ENCODE measurements at regions not wholly inside any gene's neighbourhood (a gene's known extent, or its start where the extent isn't known, plus 50 kb on each side); places are given as distances from the start of the nearest gene placed in this dataset.

GRCh38 chr4:187416216-187416615 lies 579.4 kb upstream of the ZFP42 start:
- TF ChIP-seq, protein P1, sequence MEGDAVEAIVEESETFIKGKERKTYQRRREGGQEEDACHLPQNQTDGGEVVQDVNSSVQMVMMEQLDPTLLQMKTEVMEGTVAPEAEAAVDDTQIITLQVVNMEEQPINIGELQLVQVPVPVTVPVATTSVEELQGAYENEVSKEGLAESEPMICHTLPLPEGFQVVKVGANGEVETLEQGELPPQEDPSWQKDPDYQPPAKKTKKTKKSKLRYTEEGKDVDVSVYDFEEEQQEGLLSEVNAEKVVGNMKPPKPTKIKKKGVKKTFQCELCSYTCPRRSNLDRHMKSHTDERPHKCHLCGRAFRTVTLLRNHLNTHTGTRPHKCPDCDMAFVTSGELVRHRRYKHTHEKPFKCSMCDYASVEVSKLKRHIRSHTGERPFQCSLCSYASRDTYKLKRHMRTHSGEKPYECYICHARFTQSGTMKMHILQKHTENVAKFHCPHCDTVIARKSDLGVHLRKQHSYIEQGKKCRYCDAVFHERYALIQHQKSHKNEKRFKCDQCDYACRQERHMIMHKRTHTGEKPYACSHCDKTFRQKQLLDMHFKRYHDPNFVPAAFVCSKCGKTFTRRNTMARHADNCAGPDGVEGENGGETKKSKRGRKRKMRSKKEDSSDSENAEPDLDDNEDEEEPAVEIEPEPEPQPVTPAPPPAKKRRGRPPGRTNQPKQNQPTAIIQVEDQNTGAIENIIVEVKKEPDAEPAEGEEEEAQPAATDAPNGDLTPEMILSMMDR (IDR thresholded peaks at IDR 0.05; ENCODE audit: control insufficient read depth, extremely low read depth, insufficient read depth), result no peak
- no peak for DNase-seq (ENCODE audit: low read depth)
- no peak overlapping the region for H3K4me3 ChIP-seq (ENCODE audit: low read depth, low read length)

DNA sequence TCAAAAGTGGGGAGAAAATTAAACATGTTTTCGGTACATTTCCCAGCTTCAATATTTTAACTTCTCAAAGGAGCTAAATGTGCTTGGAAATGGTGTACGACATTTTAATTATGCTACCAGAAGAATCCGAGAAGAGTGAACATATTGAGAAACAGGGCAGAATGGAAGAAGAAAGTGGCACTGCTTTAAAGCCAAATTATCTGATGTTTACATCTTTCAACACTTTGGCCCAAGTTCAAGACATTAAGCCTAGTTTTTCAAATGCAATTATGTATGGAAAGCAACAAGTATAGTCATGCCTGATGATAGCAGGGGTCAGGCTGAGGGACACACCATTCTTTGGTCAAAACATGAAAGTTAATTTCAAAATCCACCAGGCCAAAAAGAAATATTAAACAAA lies 577.9 kb upstream of the ZFP42 start:
- TF ChIP-seq, protein P1 (IDR thresholded peaks at IDR 0.05; ENCODE audit: control insufficient read depth, extremely low read depth, insufficient read depth), result no peak
- H3K4me3 ChIP-seq (ENCODE audit: low read depth, low read length), result no peak overlapping the region
- DNase-seq (ENCODE audit: low read depth), result no peak

DNA sequence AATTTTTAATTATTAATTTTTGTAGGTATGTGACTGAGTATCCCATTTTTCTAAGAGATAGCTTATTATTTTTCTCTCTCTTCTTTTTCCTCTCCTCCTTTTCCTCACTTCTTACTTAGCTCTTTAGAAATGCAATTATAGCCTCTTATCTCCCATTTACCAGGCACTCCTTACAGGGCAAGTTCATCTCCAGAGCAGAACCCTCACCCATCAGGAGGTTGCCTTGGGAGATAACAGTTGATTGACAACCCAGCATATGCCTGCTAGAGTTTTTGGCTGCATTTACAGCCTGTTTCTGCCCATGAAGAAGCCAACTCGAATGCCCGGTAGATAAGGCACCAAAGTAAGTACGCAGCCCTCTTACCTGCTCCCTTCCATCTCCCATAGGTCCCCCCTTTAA lies 572.9 kb upstream of the ZFP42 start:
- H3K4me3 ChIP-seq (ENCODE audit: low read depth, low read length), result no peak overlapping the region
- DNase-seq (ENCODE audit: low read depth), result no peak
- TF ChIP-seq, protein P1 (IDR thresholded peaks at IDR 0.05; ENCODE audit: control insufficient read depth, extremely low read depth, insufficient read depth), result no peak

DNA sequence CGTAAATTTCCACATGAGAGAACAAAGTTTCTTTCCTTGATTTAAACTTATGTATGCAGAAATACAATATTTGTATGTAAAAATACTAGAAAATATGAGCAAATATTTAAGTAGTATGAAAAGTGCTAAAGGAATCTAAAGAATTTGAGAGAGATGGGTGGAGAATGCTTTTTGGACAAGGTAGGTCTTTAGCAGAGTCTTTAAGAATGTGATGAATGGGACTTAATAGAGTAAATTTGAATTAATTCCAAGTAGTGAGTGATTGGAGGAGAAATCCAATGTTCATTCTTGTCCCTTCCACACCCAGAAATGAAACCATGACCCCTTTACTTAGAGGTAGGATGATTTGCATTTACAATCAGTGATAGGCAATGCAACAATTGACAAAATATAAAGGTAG lies 570.9 kb upstream of the ZFP42 start:
- DNase-seq (ENCODE audit: low read depth), result no peak
- no peak overlapping the region for H3K4me3 ChIP-seq (ENCODE audit: low read depth, low read length)
- TF ChIP-seq, protein P1 (IDR thresholded peaks at IDR 0.05; ENCODE audit: control insufficient read depth, extremely low read depth, insufficient read depth), result no peak

DNA sequence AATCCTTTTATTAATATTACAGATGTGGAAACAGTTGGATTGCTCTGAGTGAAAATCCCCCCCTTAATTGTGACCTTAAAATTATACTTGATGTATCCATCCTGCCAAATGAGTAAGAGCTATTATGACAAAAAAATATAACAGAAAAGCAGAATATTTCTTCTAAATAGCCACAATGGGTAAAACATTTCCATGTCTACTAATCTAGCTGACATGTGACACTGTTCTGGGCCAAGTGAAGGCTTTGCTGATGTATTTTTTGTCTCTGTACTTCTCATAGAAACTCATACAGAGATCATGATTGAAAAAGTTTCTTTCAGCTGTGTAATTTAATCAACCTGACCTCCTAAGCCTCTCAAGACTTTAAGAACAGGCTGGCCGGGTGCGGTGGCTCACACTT lies 569.1 kb upstream of the ZFP42 start:
- no peak for DNase-seq (ENCODE audit: low read depth)
- TF ChIP-seq, protein P1 (IDR thresholded peaks at IDR 0.05; ENCODE audit: control insufficient read depth, extremely low read depth, insufficient read depth), result no peak
- no peak overlapping the region for H3K4me3 ChIP-seq (ENCODE audit: low read depth, low read length)

DNA sequence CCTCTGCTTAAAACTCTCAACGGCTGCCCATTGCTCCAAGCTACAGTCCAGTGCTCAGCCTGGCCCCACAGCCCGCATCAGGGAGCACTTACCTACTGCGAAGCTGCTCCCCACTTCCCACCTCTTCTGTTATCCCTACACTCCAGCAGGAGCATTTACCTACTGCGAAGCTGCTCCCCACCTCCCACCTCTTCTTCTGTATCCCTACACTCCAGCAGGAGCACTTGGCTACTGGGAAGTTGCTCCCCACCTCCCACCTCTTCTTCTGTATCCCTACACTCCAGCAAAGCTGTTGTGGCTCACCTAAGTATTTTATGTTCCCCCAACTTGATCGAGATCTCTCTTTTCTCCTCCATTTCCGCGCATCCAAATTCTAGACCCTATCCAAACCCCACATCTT lies 563.3 kb upstream of the ZFP42 start:
- DNase-seq (ENCODE audit: low read depth), result no peak
- H3K4me3 ChIP-seq (ENCODE audit: low read depth, low read length), result no peak overlapping the region
- TF ChIP-seq, protein P1 (IDR thresholded peaks at IDR 0.05; ENCODE audit: control insufficient read depth, extremely low read depth, insufficient read depth), result no peak

DNA sequence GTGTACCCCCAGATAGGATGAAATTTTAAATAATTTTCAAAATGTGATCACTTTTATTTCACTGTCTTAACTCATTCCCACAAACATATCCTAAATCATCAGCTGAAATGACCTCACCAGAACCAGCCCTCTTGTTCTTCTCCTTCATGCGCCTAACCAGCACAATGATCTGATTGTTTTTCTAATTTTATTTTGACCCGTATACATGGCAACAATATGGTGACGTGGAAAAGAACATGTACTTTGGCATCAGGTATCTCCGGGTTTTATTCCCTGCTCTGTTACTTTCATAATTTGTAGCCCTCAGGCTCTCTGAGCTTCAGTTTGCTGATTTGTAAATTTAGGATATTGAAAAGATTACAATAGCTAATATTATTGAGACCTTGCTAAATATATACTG lies 562.4 kb upstream of the ZFP42 start:
- H3K4me3 ChIP-seq (ENCODE audit: low read depth, low read length), result no peak overlapping the region
- no peak for DNase-seq (ENCODE audit: low read depth)
- TF ChIP-seq, protein P1 (IDR thresholded peaks at IDR 0.05; ENCODE audit: control insufficient read depth, extremely low read depth, insufficient read depth), result no peak
